Mesenchymal stem cell (in vitro differentiated cells and primary cell): ENCODE measurements at regions not wholly inside any gene's neighbourhood (a gene's known extent, or its start where the extent isn't known, plus 50 kb on each side); places are given as distances from the start of the nearest gene placed in this dataset.
"Not testable (repeated sequence)": the region's sequence is repeated elsewhere in the genome, so short reads cannot be mapped to it uniquely, and the experiment has no call there.

Experiments used
- DNase-seq: peaks from one replicate; pipeline ENCODE4 v3.0.0-alpha.2; 2013
- H2AFZ ChIP-seq: one replicate; pipeline ENCODE4 v1.6.1; 2013; ENCODE audit warnings: low read depth, mild to moderate bottlenecking, control low read depth, inconsistent platforms, low read length, moderate library complexity
- H2AK5ac ChIP-seq: 2 replicates; pipeline ENCODE4 v1.6.1; 2013; ENCODE audit warnings: low read length, moderate library complexity, mild to moderate bottlenecking, inconsistent platforms; ENCODE audit not compliant: severe bottlenecking
- H2BK120ac ChIP-seq: one replicate; pipeline ENCODE4 v1.6.1; 2013; ENCODE audit warnings: low read depth, mild to moderate bottlenecking, inconsistent platforms, low read length, moderate library complexity
- H2BK12ac ChIP-seq, 2 experiments: one replicate each; pipeline ENCODE4 v1.6.1; 2013; ENCODE audit warnings: inconsistent platforms in 2 of 2, low read length in 2 of 2, mild to moderate bottlenecking in 2 of 2, moderate library complexity in 2 of 2, control low read depth in 1 of 2
- H2BK15ac ChIP-seq: one replicate; pipeline ENCODE4 v1.6.1; 2013; ENCODE audit warnings: mild to moderate bottlenecking, low read depth, inconsistent platforms; ENCODE audit not compliant: poor library complexity, severe bottlenecking
- H2BK5ac ChIP-seq: 2 replicates; pipeline ENCODE4 v1.6.1; 2013; ENCODE audit warnings: low read depth, mild to moderate bottlenecking, low read length, control low read depth, inconsistent platforms; ENCODE audit not compliant: poor library complexity, severe bottlenecking
- H3K14ac ChIP-seq, 2 experiments: one replicate each; pipeline ENCODE4 v1.6.1; 2013; ENCODE audit warnings: inconsistent platforms in 2 of 2, low read length in 2 of 2, control low read depth in 1 of 2, mild to moderate bottlenecking in 1 of 2, moderate library complexity in 1 of 2
- H3K18ac ChIP-seq, 2 experiments: one replicate each; pipeline ENCODE4 v1.6.1; 2013; ENCODE audit warnings: inconsistent platforms in 2 of 2, low read length in 2 of 2, control low read depth in 1 of 2, low read depth in 1 of 2, mild to moderate bottlenecking in 1 of 2
- H3K23ac ChIP-seq, 2 experiments: one replicate each; pipeline ENCODE4 v1.6.1; 2013; ENCODE audit warnings: inconsistent platforms in 2 of 2, low read length in 2 of 2, mild to moderate bottlenecking in 2 of 2, moderate library complexity in 2 of 2, control low read depth in 1 of 2
- H3K27ac ChIP-seq: 2 replicates; pipeline ENCODE4 v1.5.1; 2013; ENCODE audit warnings: mild to moderate bottlenecking, moderate library complexity, low read length, control low read depth, inconsistent platforms; ENCODE audit not compliant: poor library complexity, severe bottlenecking
- H3K27me3 ChIP-seq, 2 experiments: 2 replicates each; pipeline versions ENCODE4 v1.6.1 to v1.7.0; 2013; ENCODE audit warnings: low read length in 2 of 2, mild to moderate bottlenecking in 2 of 2, moderate library complexity in 2 of 2, control low read depth in 1 of 2, inconsistent platforms in 1 of 2; ENCODE audit not compliant: control insufficient read depth in 1 of 2, insufficient read depth in 1 of 2
- H3K36me3 ChIP-seq, 2 experiments: 2 replicates each; pipeline versions ENCODE4 v1.6.1 to v1.7.0; 2013; ENCODE audit warnings: low read length in 2 of 2, control low read depth in 1 of 2, inconsistent platforms in 1 of 2, low read depth in 1 of 2, mild to moderate bottlenecking in 1 of 2; ENCODE audit not compliant: insufficient read depth in 2 of 2, control insufficient read depth in 1 of 2
- H3K4ac ChIP-seq, 2 experiments: one replicate each; pipeline ENCODE4 v1.6.1; 2013; ENCODE audit warnings: inconsistent platforms in 2 of 2, low read length in 2 of 2, mild to moderate bottlenecking in 2 of 2, moderate library complexity in 2 of 2, control low read depth in 1 of 2, low read depth in 1 of 2
- H3K4me1 ChIP-seq: 2 replicates; pipeline ENCODE4 v1.6.1; 2013; ENCODE audit warnings: low read depth, low read length, control low read depth; ENCODE audit not compliant: control insufficient read depth, insufficient read depth
- H3K4me2 ChIP-seq: 2 replicates; pipeline ENCODE4 v1.6.1; 2013; ENCODE audit warnings: low read length, mild to moderate bottlenecking, inconsistent platforms; ENCODE audit not compliant: poor library complexity, severe bottlenecking
- H3K4me3 ChIP-seq, 2 experiments: 2 replicates each; pipeline versions ENCODE4 v1.5.1 to v1.7.0; 2013; ENCODE audit warnings: low read length in 2 of 2, mild to moderate bottlenecking in 2 of 2, control low read depth in 1 of 2, low read depth in 1 of 2; ENCODE audit not compliant: insufficient read depth in 1 of 2
- H3K79me1 ChIP-seq: replicated peaks from 2 replicates; pipeline ENCODE4 v1.6.1; 2013; ENCODE audit warnings: mild to moderate bottlenecking, control low read depth, low read length, inconsistent platforms; ENCODE audit not compliant: poor library complexity, severe bottlenecking
- H3K9ac ChIP-seq: 2 replicates; pipeline ENCODE4 v1.7.0; 2013; ENCODE audit warnings: mild to moderate bottlenecking, low read length, moderate library complexity
- H3K9me3 ChIP-seq: 2 replicates; pipeline ENCODE4 v1.7.0; 2013; ENCODE audit warnings: mild to moderate bottlenecking, low read length; ENCODE audit not compliant: control insufficient read depth
- H4K8ac ChIP-seq: one replicate; pipeline ENCODE4 v1.6.1; 2013; ENCODE audit warnings: inconsistent platforms, mild to moderate bottlenecking, low read length, moderate library complexity
- H4K91ac ChIP-seq: one replicate; pipeline ENCODE4 v1.6.1; 2013; ENCODE audit warnings: mild to moderate bottlenecking, low read length, inconsistent platforms
- WGBS: methylation state at CpG from one replicate; pipeline ENCODE4 v1.1.7; 2013; ENCODE audit warnings: mixed read lengths; 5-methylcytosine and 5-hydroxymethylcytosine counted together

GRCh38 chr14:105621479-105622328 is 95.3 kb downstream of the TMEM121 start:
- not testable (repeated sequence) for H3K23ac ChIP-seq, H3K4me2 ChIP-seq, H3K79me1 ChIP-seq, H3K4me1 ChIP-seq, H3K18ac ChIP-seq, H2BK12ac ChIP-seq, H4K91ac ChIP-seq, H2AK5ac ChIP-seq, DNase-seq, H3K36me3 ChIP-seq, H3K9ac ChIP-seq, H3K14ac ChIP-seq, H2AFZ ChIP-seq, H3K27me3 ChIP-seq, H2BK120ac ChIP-seq, H3K27ac ChIP-seq, H3K9me3 ChIP-seq, H2BK5ac ChIP-seq, H3K4ac ChIP-seq, H2BK15ac ChIP-seq, H4K8ac ChIP-seq
- H3K4me3 ChIP-seq, result peak overlapping the region in 1 of 2 experiments; percentile 26
- WGBS, result 61% methylated on average over 21 of the region's 23 CpGs

- no peak overlapping the region for H2BK120ac ChIP-seq
- H3K79me1 ChIP-seq, result no peaks in the 10 kb centered on the region
- peaks cover 0 to 2% of the 10 kb centered on the region in 2 experiments for H3K27me3 ChIP-seq
- H3K14ac ChIP-seq, result no peak overlapping the region
- peaks cover 1% of the 10 kb centered on the region for H3K4me1 ChIP-seq
- no peaks in the 10 kb centered on the region for H3K36me3 ChIP-seq
- peak overlapping the region; percentile 75 for H4K91ac ChIP-seq
- no peak overlapping the region for H3K18ac ChIP-seq
- H2AK5ac ChIP-seq, result no peak overlapping the region
- H3K23ac ChIP-seq, result no peak overlapping the region
- H2BK12ac ChIP-seq, result no peak overlapping the region
- no peak for DNase-seq
- no peak overlapping the region for H2BK15ac ChIP-seq
- H3K4me3 ChIP-seq, result peak overlapping the region in 1 of 2 experiments; percentile 26
- no peak overlapping the region for H3K4ac ChIP-seq
- no peak overlapping the region for H3K9ac ChIP-seq
- H2BK5ac ChIP-seq, result no peak overlapping the region
- no peak overlapping the region for H4K8ac ChIP-seq
- no peaks in the 10 kb centered on the region for H3K9me3 ChIP-seq
- H3K4me2 ChIP-seq, result no peak overlapping the region
- H2AFZ ChIP-seq, result no peak overlapping the region
- H3K27ac ChIP-seq, result no peak overlapping the region
- 69% methylated on average over 12 of the region's 12 CpGs for WGBS
Measured at GRCh38 chr14:105622329-105622955, 96.1 kb downstream of the TMEM121 start.

GRCh38 chr14:105623178-105623577 is 96.8 kb downstream of the TMEM121 start:
- not testable (repeated sequence) for H3K23ac ChIP-seq, H4K91ac ChIP-seq, H3K27me3 ChIP-seq, H2BK5ac ChIP-seq, H3K9ac ChIP-seq, H3K9me3 ChIP-seq, H4K8ac ChIP-seq, H2BK15ac ChIP-seq, H2BK120ac ChIP-seq, DNase-seq, H3K4me2 ChIP-seq, H2AFZ ChIP-seq, H3K14ac ChIP-seq, H3K4me1 ChIP-seq, H2AK5ac ChIP-seq, H3K4ac ChIP-seq, H3K36me3 ChIP-seq, H2BK12ac ChIP-seq, H3K18ac ChIP-seq, H3K4me3 ChIP-seq, H3K79me1 ChIP-seq, H3K27ac ChIP-seq
- WGBS, result 53% methylated on average over 7 of the region's 14 CpGs

GRCh38 chr14:105624346-105624745 is 98.0 kb downstream of the TMEM121 start:
- not testable (repeated sequence) for DNase-seq, H2BK5ac ChIP-seq, H2AFZ ChIP-seq, H3K9me3 ChIP-seq, H4K91ac ChIP-seq, H3K27ac ChIP-seq, H3K9ac ChIP-seq, H3K79me1 ChIP-seq, H3K36me3 ChIP-seq, H3K4me1 ChIP-seq, H3K27me3 ChIP-seq, H2BK120ac ChIP-seq, H3K18ac ChIP-seq, H3K4me2 ChIP-seq, H4K8ac ChIP-seq, H2BK15ac ChIP-seq, H3K4ac ChIP-seq, H2BK12ac ChIP-seq, H3K23ac ChIP-seq, H3K4me3 ChIP-seq, H3K14ac ChIP-seq, H2AK5ac ChIP-seq
- 84% methylated on average over 22 of the region's 22 CpGs for WGBS
